H9 (cell line): ENCODE measurements at regions not wholly inside any gene's neighbourhood (a gene's known extent, or its start where the extent isn't known, plus 50 kb on each side); places are given as distances from the start of the nearest gene placed in this dataset.

Experiments used
- DNase-seq: peaks from one replicate; pipeline ENCODE4 v3.0.0-alpha.2; 2017
- H2AFZ ChIP-seq: one replicate; pipeline ENCODE4 v1.6.1; 2013; ENCODE audit warnings: mild to moderate bottlenecking, low read length, control low read depth, moderate library complexity
- H2AK5ac ChIP-seq: 2 replicates; pipeline ENCODE4 v1.6.1; 2013; ENCODE audit warnings: low read length, control low read depth, mixed read lengths; ENCODE audit not compliant: insufficient read length
- H2BK120ac ChIP-seq: one replicate; pipeline ENCODE4 v1.6.1; 2013; ENCODE audit warnings: low read depth, mild to moderate bottlenecking, low read length, control low read depth, inconsistent platforms; ENCODE audit not compliant: poor library complexity, severe bottlenecking
- H2BK12ac ChIP-seq: 2 replicates; pipeline ENCODE4 v1.6.1; 2013; ENCODE audit warnings: low read length, control low read depth, mixed read lengths, low read depth; ENCODE audit not compliant: insufficient read length
- H2BK15ac ChIP-seq: 2 replicates; pipeline ENCODE4 v1.6.1; 2013; ENCODE audit warnings: low read depth, low read length, control low read depth
- H2BK20ac ChIP-seq: one replicate; pipeline ENCODE4 v1.6.1; 2013; ENCODE audit warnings: low read depth, mild to moderate bottlenecking, low read length, control low read depth, inconsistent platforms; ENCODE audit not compliant: poor library complexity, severe bottlenecking
- H2BK5ac ChIP-seq: 2 replicates; pipeline ENCODE4 v1.6.1; 2013; ENCODE audit warnings: low read length, control low read depth, mixed read lengths; ENCODE audit not compliant: insufficient read length
- H3K14ac ChIP-seq: 2 replicates; pipeline ENCODE4 v1.6.1; 2013; ENCODE audit warnings: low read length, control low read depth; ENCODE audit not compliant: insufficient read depth
- H3K18ac ChIP-seq: 2 replicates; pipeline ENCODE4 v1.6.1; 2013; ENCODE audit warnings: low read depth, mild to moderate bottlenecking, mixed read lengths, low read length, control low read depth; ENCODE audit not compliant: insufficient read length
- H3K23ac ChIP-seq: 2 replicates; pipeline ENCODE4 v1.6.1; 2013; ENCODE audit warnings: low read length, control low read depth, mixed read lengths, low read depth; ENCODE audit not compliant: insufficient read length
- H3K23me2 ChIP-seq: 2 replicates; pipeline ENCODE4 v1.6.1; 2013; ENCODE audit warnings: low read depth, mild to moderate bottlenecking, mixed read lengths, low read length, control low read depth; ENCODE audit not compliant: insufficient read length, poor library complexity, severe bottlenecking
- H3K27ac ChIP-seq: 2 replicates; pipeline ENCODE4 v1.5.1; 2013; ENCODE audit warnings: low read length, control low read depth, mixed read lengths, low read depth; ENCODE audit not compliant: insufficient read length
- H3K27me3 ChIP-seq: 2 replicates; pipeline ENCODE4 v1.6.1; 2013; ENCODE audit warnings: low read length, control low read depth, inconsistent platforms; ENCODE audit not compliant: insufficient read depth
- H3K4ac ChIP-seq: 2 replicates; pipeline ENCODE4 v1.6.1; 2013; ENCODE audit warnings: low read depth, mild to moderate bottlenecking, control low read depth, inconsistent platforms, low read length, moderate library complexity
- H3K4me1 ChIP-seq: 2 replicates; pipeline ENCODE4 v1.6.1; 2013; ENCODE audit warnings: low read length, control low read depth, inconsistent platforms; ENCODE audit not compliant: insufficient read depth
- H3K4me2 ChIP-seq: 2 replicates; pipeline ENCODE4 v1.6.1; 2013; ENCODE audit warnings: low read length, control low read depth, mixed read lengths; ENCODE audit not compliant: insufficient read length, insufficient read depth
- H3K56ac ChIP-seq: 2 replicates; pipeline ENCODE4 v1.6.1; 2013; ENCODE audit warnings: low read depth, mild to moderate bottlenecking, mixed read lengths, low read length, control low read depth; ENCODE audit not compliant: insufficient read length
- H3K79me1 ChIP-seq: 2 replicates; pipeline ENCODE4 v1.6.1; 2013; ENCODE audit warnings: low read depth, mild to moderate bottlenecking, moderate library complexity, low read length, control low read depth, inconsistent platforms; ENCODE audit not compliant: insufficient read depth, poor library complexity, severe bottlenecking
- H3K79me2 ChIP-seq: 2 replicates; pipeline ENCODE4 v1.6.1; 2013; ENCODE audit warnings: low read length, control low read depth, inconsistent platforms; ENCODE audit not compliant: insufficient read depth
- H3K9ac ChIP-seq: 2 replicates; pipeline ENCODE4 v1.6.1; 2013; ENCODE audit warnings: low read length, control low read depth, mixed read lengths; ENCODE audit not compliant: insufficient read length; ENCODE audit errors: extremely low read depth
- H3K9me3 ChIP-seq: one replicate; pipeline ENCODE4 v1.6.1; 2013; ENCODE audit warnings: low read depth, low read length, inconsistent platforms; ENCODE audit not compliant: control insufficient read depth
- H3T11ph ChIP-seq: one replicate; pipeline ENCODE4 v1.6.1; 2013; ENCODE audit warnings: mild to moderate bottlenecking, low read length, control low read depth, inconsistent platforms
- H4K20me1 ChIP-seq: one replicate; pipeline ENCODE4 v1.6.1; 2013; ENCODE audit not compliant: control insufficient read depth, insufficient read length, insufficient read depth
- H4K5ac ChIP-seq: 2 replicates; pipeline ENCODE4 v1.6.1; 2013; ENCODE audit warnings: low read depth, mild to moderate bottlenecking, mixed read lengths, low read length, control low read depth; ENCODE audit not compliant: insufficient read length
- H4K8ac ChIP-seq: replicated peaks from 2 replicates; pipeline ENCODE4 v1.6.1; 2013; ENCODE audit warnings: low read length, control low read depth, mixed read lengths, low read depth; ENCODE audit not compliant: insufficient read length
- H4K91ac ChIP-seq: 2 replicates; pipeline ENCODE4 v1.6.1; 2013; ENCODE audit warnings: low read depth, mild to moderate bottlenecking, moderate library complexity, mixed read lengths, low read length, control low read depth; ENCODE audit not compliant: insufficient read length
- H3K27ac Mint-ChIP-seq, 3 experiments: 2 replicates in 2 of 3; 3 replicates in 1 of 3; pipeline ENCODE4 v1.8.0; 2020 to 2021; ENCODE audit warnings: mixed read lengths in 3 of 3, mild to moderate bottlenecking in 1 of 3, moderate library complexity in 1 of 3
- H3K27me3 Mint-ChIP-seq: 2 replicates; pipeline ENCODE4 v1.8.0; 2021; ENCODE audit warnings: low read depth, mild to moderate bottlenecking, moderate library complexity, mixed read lengths
- H3K36me3 Mint-ChIP-seq, 3 experiments: 2 replicates in 2 of 3; 3 replicates in 1 of 3; pipeline ENCODE4 v1.8.0; 2020 to 2021; ENCODE audit warnings: low read depth in 3 of 3, mixed read lengths in 3 of 3; ENCODE audit not compliant: insufficient read depth in 1 of 3
- H3K4me1 Mint-ChIP-seq, 2 experiments: 2 replicates each; pipeline ENCODE4 v1.8.0; 2020; ENCODE audit warnings: mixed read lengths in 2 of 2
- H3K4me3 Mint-ChIP-seq, 2 experiments: 2 replicates in 1 of 2; 3 replicates in 1 of 2; pipeline ENCODE4 v1.8.0; 2020 to 2021; ENCODE audit warnings: mild to moderate bottlenecking in 2 of 2, mixed read lengths in 2 of 2, moderate library complexity in 1 of 2
- H3K9me3 Mint-ChIP-seq, 2 experiments: 2 replicates in 1 of 2; 3 replicates in 1 of 2; pipeline ENCODE4 v1.8.0; 2020; ENCODE audit warnings: mild to moderate bottlenecking in 2 of 2, mixed read lengths in 2 of 2, moderate library complexity in 1 of 2
- CTCF ChIP-seq: fragments of 200-600 bp; sonication (generic); conservative IDR thresholded peaks from 3 replicates; pipeline ENCODE4 v1.8.0; 2021; ENCODE audit warnings: antibody characterized with exemption, mild to moderate bottlenecking
- WGBS: extraction: QIAGEN DNeasy Blood & Tissue Kit; methylation state at CpG from one replicate; pipeline ENCODE4 v1.1.7; 2013; ENCODE audit warnings: missing lambda C conversion rate, low lambda C conversion rate, mixed read lengths; ENCODE audit not compliant: insufficient read length; ENCODE audit errors: extremely low coverage; 5-methylcytosine and 5-hydroxymethylcytosine counted together

- no peaks in the 10 kb centered on the region for H3K27me3 ChIP-seq
- no peak overlapping the region for H3K14ac ChIP-seq
- no peak overlapping the region for H3T11ph ChIP-seq
- H3K9me3 Mint-ChIP-seq, result peaks cover 0 to 2% of the 10 kb centered on the region in 2 experiments; a peak in 1 of 5 replicates
- H2AFZ ChIP-seq, result no peak overlapping the region
- H4K20me1 ChIP-seq, result no peaks in the 10 kb centered on the region
- H3K27ac Mint-ChIP-seq, result no peak overlapping the region
- no peak overlapping the region for H2BK12ac ChIP-seq
- H3K4me3 Mint-ChIP-seq, result no peak overlapping the region
- no peak overlapping the region for H3K27ac ChIP-seq
- H3K56ac ChIP-seq, result no peak overlapping the region
- no peak overlapping the region for H3K4me2 ChIP-seq
- no CpG with 5 or more reads among the region's 1 CpG for WGBS
- H3K79me1 ChIP-seq, result no peaks in the 10 kb centered on the region
- no peaks in the 10 kb centered on the region for H3K79me2 ChIP-seq
- no peak for TF ChIP-seq CTCF
- peaks cover 0 to 2% (median 0%) of the 10 kb centered on the region in 3 experiments; a peak in 1 of 7 replicates for H3K36me3 Mint-ChIP-seq
- no peak for DNase-seq
- H3K23ac ChIP-seq, result no peak overlapping the region
- no peak overlapping the region for H4K5ac ChIP-seq
- peaks cover 5 to 6% of the 10 kb centered on the region in 2 experiments for H3K4me1 Mint-ChIP-seq
- H2BK20ac ChIP-seq, result no peak overlapping the region
- no peak overlapping the region for H2BK5ac ChIP-seq
- no peak overlapping the region for H2AK5ac ChIP-seq
- H2BK120ac ChIP-seq, result no peak overlapping the region
- H4K8ac ChIP-seq, result no peak overlapping the region
- H4K91ac ChIP-seq, result no peak overlapping the region
- no peaks in the 10 kb centered on the region for H3K4me1 ChIP-seq
- H2BK15ac ChIP-seq, result no peak overlapping the region
- H3K4ac ChIP-seq, result no peak overlapping the region
- no peaks in the 10 kb centered on the region for H3K23me2 ChIP-seq
- no peak overlapping the region for H3K18ac ChIP-seq
- no peaks in the 10 kb centered on the region for H3K27me3 Mint-ChIP-seq
- H3K9ac ChIP-seq, result no peak overlapping the region
- no peaks in the 10 kb centered on the region for H3K9me3 ChIP-seq
Observed at GRCh38 chr4:96092151-96092705, 252.3 kb downstream of the PDHA2 start.
